Upper lobe of left lung (tissue), 4 donors: ENCODE measurements at regions not wholly inside any gene's neighbourhood (a gene's known extent, or its start where the extent isn't known, plus 50 kb on each side); places are given as distances from the start of the nearest gene placed in this dataset.

ENCODE experiments used
- CTCF ChIP-seq, 6 experiments: fragments of 450-650 bp in 4 of 6; fragments of 200-600 bp in 2 of 6; sonication (generic) in 2 of 6; IDR thresholded peaks; one replicate each; pipeline ENCODE4 v1.5.1; 2016 to 2019; ENCODE audit warnings: antibody characterized with exemption in 6 of 6
- POLR2A ChIP-seq, 4 donors: fragments of 450-650 bp; IDR thresholded peaks; one replicate each; pipeline ENCODE4 v1.5.1; 2016 to 2017; ENCODE audit warnings: antibody characterized with exemption in 4 of 4, mild to moderate bottlenecking in 2 of 4

- TF ChIP-seq POLR2A (IDR thresholded peaks at IDR 0.05) (no peak), CTCF (IDR thresholded peaks at IDR 0.05) (no peak)
These were observed 794.3 kb downstream of the LIG4 start for GRCh38 chr13:107421028-107421427.
